Caco-2 (cell line): ENCODE measurements at regions not wholly inside any gene's neighbourhood (a gene's known extent, or its start where the extent isn't known, plus 50 kb on each side); places are given as distances from the start of the nearest gene placed in this dataset.

ENCODE experiments used
- BruUV-seq: library from RNA; stranded (reverse); fragments of 400-500 nt; replicated peaks from 2 replicates; lab custom pipeline; 2021; lab: Mats Ljungman, UMichigan
- CTCF ChIA-PET: fragments of 300-600 bp; sonication (Branson Sonifier 250); formaldehyde crosslinking; loops from one replicate; lab custom pipeline; 2022; ENCODE audit warnings: antibody characterized with exemption; lab: Charles Lee
- POLR2A ChIA-PET: fragments of 300-600 bp; sonication (Branson Sonifier 250); formaldehyde crosslinking; loops from one replicate; lab custom pipeline; 2022; ENCODE audit warnings: antibody characterized with exemption; lab: Charles Lee
- DNase-seq, 2 experiments: peaks; one replicate each; pipeline versions ENCODE4 v3.0.0 to v3.0.0-alpha.2; 2020 to 2022
- H3K27me3 ChIP-seq: replicated peaks from 2 replicates; pipeline ENCODE4 v1.6.0; 2011; ENCODE audit warnings: low read length; ENCODE audit not compliant: control insufficient read depth, insufficient read depth
- H3K36me3 ChIP-seq: 2 replicates; pipeline ENCODE4 v1.5.1; 2011; ENCODE audit warnings: low read length; ENCODE audit not compliant: control insufficient read depth, insufficient read depth
- H3K4me1 ChIP-seq: fragments of 250-450 bp; sonication (Bioruptor Pico); 2 replicates; pipeline ENCODE4 v1.5.1; 2020; ENCODE audit warnings: mild to moderate bottlenecking
- H3K4me3 ChIP-seq: 2 replicates; pipeline ENCODE4 v1.5.1; 2011; ENCODE audit warnings: low read depth, mild to moderate bottlenecking, control low read depth, low read length
- H3K9me3 ChIP-seq: fragments of 250-450 bp; sonication (Bioruptor Pico); 2 replicates; pipeline ENCODE4 v1.5.1; 2020; ENCODE audit warnings: mild to moderate bottlenecking, moderate library complexity
- H3K27ac Mint-ChIP-seq: one replicate; pipeline ENCODE4 v1.8.0; 2022; ENCODE audit warnings: mixed read lengths; ENCODE audit not compliant: unreplicated experiment
- H3K27me3 Mint-ChIP-seq: one replicate; pipeline ENCODE4 v1.8.0; 2022; ENCODE audit warnings: mixed read lengths; ENCODE audit not compliant: insufficient read depth, unreplicated experiment
- H3K36me3 Mint-ChIP-seq: one replicate; pipeline ENCODE4 v1.8.0; 2022; ENCODE audit warnings: mild to moderate bottlenecking, mixed read lengths; ENCODE audit not compliant: insufficient read depth, unreplicated experiment
- H3K4me1 Mint-ChIP-seq: one replicate; pipeline ENCODE4 v1.8.0; 2022; ENCODE audit warnings: low read depth, mixed read lengths; ENCODE audit not compliant: unreplicated experiment
- H3K4me3 Mint-ChIP-seq: one replicate; pipeline ENCODE4 v1.8.0; 2022; ENCODE audit warnings: mild to moderate bottlenecking, moderate library complexity, mixed read lengths; ENCODE audit not compliant: unreplicated experiment
- H3K9me3 Mint-ChIP-seq: one replicate; pipeline ENCODE4 v1.8.0; 2022; ENCODE audit warnings: mixed read lengths; ENCODE audit not compliant: unreplicated experiment
- intact Hi-C: fragments of 100-400 bp; cut with micrococcal nuclease; formaldehyde crosslinking; loops from one replicate; pipeline ENCODE4 v1.10.0; 2022; ENCODE audit not compliant: unreplicated experiment
- TF ChIP-seq, protein P1 (sequence below), 2 experiments: fragments of 200-600 bp in 1 of 2; IDR thresholded peaks; 1 replicate in 1 of 2; 2 replicates in 1 of 2; pipeline versions ENCODE4 v1.5.1 to v1.8.0; 2011 to 2022; ENCODE audit warnings: antibody characterized with exemption in 1 of 2, control low read depth in 1 of 2, inconsistent platforms in 1 of 2, low read depth in 1 of 2, low read length in 1 of 2, mild to moderate bottlenecking in 1 of 2, moderate library complexity in 1 of 2; ENCODE audit not compliant: insufficient read depth in 1 of 2, severe bottlenecking in 1 of 2, unreplicated experiment in 1 of 2

DNA sequence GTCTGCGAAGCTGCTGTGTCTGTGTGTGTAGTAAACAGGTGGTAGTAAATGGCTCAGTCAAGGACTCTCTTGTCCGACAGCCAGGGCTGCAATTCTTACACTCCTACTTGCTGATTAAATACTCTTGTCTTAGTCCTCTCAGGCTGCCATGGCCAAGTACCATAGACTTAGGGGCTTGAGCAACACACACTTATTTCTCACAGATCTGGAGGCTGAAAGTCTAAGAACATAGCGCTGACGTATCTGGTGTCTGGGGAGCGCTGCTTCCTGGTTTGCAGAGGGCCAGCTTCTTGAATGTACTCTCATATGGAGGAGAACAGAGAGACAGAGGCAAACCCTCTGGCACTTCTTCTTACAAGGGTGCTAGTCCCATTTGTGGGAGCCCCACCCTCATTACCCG, 411.0 kb downstream of the MED10 start:
- Mint-ChIP-seq H3K27me3 (no peaks in the 10 kb centered on the region), H3K4me1 (no peaks in the 10 kb centered on the region), H3K36me3 (no peaks in the 10 kb centered on the region), H3K27ac (no peak overlapping the region), H3K9me3 (peaks cover 13% of the 10 kb centered on the region), H3K4me3 (no peak overlapping the region)
- no peak overlapping the region for H3K4me3 ChIP-seq
- no peaks in the 10 kb centered on the region for H3K36me3 ChIP-seq
- TF ChIP-seq, protein P1, sequence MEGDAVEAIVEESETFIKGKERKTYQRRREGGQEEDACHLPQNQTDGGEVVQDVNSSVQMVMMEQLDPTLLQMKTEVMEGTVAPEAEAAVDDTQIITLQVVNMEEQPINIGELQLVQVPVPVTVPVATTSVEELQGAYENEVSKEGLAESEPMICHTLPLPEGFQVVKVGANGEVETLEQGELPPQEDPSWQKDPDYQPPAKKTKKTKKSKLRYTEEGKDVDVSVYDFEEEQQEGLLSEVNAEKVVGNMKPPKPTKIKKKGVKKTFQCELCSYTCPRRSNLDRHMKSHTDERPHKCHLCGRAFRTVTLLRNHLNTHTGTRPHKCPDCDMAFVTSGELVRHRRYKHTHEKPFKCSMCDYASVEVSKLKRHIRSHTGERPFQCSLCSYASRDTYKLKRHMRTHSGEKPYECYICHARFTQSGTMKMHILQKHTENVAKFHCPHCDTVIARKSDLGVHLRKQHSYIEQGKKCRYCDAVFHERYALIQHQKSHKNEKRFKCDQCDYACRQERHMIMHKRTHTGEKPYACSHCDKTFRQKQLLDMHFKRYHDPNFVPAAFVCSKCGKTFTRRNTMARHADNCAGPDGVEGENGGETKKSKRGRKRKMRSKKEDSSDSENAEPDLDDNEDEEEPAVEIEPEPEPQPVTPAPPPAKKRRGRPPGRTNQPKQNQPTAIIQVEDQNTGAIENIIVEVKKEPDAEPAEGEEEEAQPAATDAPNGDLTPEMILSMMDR (IDR thresholded peaks at IDR 0.05; ENCODE audit: insufficient read depth in 1 of 2, low read depth in 1 of 2, low read length in 1 of 2, severe bottlenecking in 1 of 2, unreplicated experiment in 1 of 2): no peak
- ChIA-PET POLR2A (no interaction called here), CTCF (no interaction called here)
- DNase-seq: no peak
- H3K27me3 ChIP-seq: no peaks in the 10 kb centered on the region
- no peaks in the 10 kb centered on the region for H3K4me1 ChIP-seq
- no TSS peak for BruUV-seq
- intact Hi-C loops: no loop called here
- H3K9me3 ChIP-seq: no peaks in the 10 kb centered on the region

DNA sequence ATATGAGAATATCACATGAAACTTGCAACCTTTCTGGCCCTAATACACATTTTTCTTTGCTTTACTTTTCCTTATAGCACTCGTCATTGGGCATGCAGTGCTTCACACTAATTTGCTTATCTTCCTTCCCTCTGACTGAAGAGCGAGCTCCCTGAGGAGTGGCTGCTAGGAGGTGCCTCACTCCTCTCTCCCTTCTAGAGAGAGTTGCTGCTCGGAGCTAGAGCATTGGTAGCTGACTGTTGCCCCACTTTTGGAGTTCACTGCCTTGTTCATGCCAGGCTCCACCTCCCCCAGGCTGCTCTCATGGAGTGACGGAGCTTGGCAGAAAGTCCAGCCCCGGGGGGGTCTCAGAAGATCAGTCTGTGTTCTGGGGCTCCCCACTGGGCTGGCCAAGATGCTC, 413.2 kb downstream of the MED10 start:
- POLR2A ChIA-PET: no interaction called here
- intact Hi-C loops: no loop called here

DNA sequence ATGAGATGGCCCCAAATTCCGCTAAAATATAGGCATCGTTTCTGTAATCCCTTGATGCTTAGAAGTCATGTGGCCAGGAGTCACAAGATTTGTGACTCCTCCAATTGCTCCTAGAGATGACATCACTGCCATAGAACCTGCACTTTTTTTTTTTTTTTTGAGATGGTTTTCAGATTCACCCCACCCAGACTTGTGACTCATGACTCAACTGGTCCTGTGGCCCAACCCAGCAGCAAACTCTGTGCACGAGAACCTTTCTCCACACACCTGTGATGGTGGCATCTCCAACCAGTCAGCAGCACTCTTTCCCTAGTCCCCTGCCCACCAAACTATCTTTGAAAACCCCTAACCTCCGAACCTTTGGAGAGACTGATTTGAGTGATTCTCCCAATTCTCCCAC, 414.0 kb downstream of the MED10 start:
- no peaks in the 10 kb centered on the region for H3K27me3 ChIP-seq
- Mint-ChIP-seq H3K27me3 (peaks cover 3% of the 10 kb centered on the region), H3K4me3 (no peak overlapping the region), H3K4me1 (no peaks in the 10 kb centered on the region), H3K9me3 (peaks cover 13% of the 10 kb centered on the region), H3K27ac (no peak overlapping the region), H3K36me3 (no peaks in the 10 kb centered on the region)
- no TSS peak for BruUV-seq
- TF ChIP-seq, protein P1 (IDR thresholded peaks at IDR 0.05; ENCODE audit: insufficient read depth in 1 of 2, low read depth in 1 of 2, low read length in 1 of 2, severe bottlenecking in 1 of 2, unreplicated experiment in 1 of 2): no peak
- POLR2A ChIA-PET: no interaction called here
- intact Hi-C loops: no loop called here
- CTCF ChIA-PET: no interaction called here
- H3K4me3 ChIP-seq: no peak overlapping the region
- H3K4me1 ChIP-seq: no peaks in the 10 kb centered on the region
- DNase-seq: no peak
- no peaks in the 10 kb centered on the region for H3K9me3 ChIP-seq
- no peaks in the 10 kb centered on the region for H3K36me3 ChIP-seq

More for the DNA sequence above, 413.2 kb downstream of the MED10 start:
- Histone ChIP-seq H3K4me3 (no peak overlapping the region), H3K4me1 (no peaks in the 10 kb centered on the region), H3K9me3 (no peaks in the 10 kb centered on the region), H3K27me3 (no peaks in the 10 kb centered on the region), H3K36me3 (no peaks in the 10 kb centered on the region)
- CTCF ChIA-PET: no interaction called here
- Mint-ChIP-seq H3K4me1 (no peaks in the 10 kb centered on the region), H3K36me3 (no peaks in the 10 kb centered on the region), H3K9me3 (peaks cover 13% of the 10 kb centered on the region), H3K4me3 (no peak overlapping the region), H3K27ac (no peak overlapping the region), H3K27me3 (peaks cover 3% of the 10 kb centered on the region)
- no peak for DNase-seq
- TF ChIP-seq, protein P1 (IDR thresholded peaks at IDR 0.05; ENCODE audit: insufficient read depth in 1 of 2, low read depth in 1 of 2, low read length in 1 of 2, severe bottlenecking in 1 of 2, unreplicated experiment in 1 of 2): no peak
- no TSS peak for BruUV-seq
